Eye (tissue), 1 donor: ENCODE measurements at regions not wholly inside any gene's neighbourhood (a gene's known extent, or its start where the extent isn't known, plus 50 kb on each side); places are given as distances from the start of the nearest gene placed in this dataset.

Experiments
- DNase-seq: peaks from one replicate; pipeline ENCODE4 v3.0.0-alpha.2; 2015

DNA sequence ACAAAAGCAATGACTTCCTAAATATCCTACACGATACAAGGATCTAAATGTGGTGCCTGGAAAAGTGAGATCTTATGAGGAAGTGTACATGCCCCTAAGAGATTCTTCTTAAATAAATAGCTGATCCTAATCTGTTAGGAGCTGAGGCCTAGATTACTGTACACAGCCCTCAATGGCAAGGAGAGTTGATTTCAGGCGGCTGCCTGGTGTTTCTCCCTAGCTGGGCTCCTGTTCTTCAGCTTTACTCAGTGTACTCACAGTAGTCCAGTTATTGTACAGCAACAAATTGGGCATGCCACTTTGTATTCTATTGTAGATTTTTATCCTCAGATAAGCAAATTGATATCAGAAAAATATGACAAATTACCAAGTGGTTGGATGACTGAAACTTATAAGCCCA, 358.2 kb upstream of the PDGFD start:
- DNase-seq = no peak

DNA sequence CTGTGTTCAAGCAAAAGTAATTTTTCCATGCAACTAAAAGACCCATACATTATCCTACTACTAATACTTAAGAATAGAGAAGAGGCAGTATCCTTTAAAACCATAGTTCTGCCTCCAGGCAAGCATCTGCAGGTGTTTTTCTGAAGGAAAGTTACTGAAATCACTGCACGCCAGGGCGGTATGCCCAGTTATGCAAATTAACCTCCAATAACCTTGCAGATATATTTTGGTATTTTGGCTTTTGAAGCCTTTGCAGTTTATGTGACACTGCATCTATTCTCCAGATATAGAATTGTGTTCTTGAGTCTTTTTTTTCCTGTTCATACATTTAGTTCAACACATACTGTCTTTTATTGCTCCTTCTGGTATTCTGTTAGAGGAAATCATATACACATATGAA, 346.2 kb upstream of the PDGFD start:
- no peak for DNase-seq

DNA sequence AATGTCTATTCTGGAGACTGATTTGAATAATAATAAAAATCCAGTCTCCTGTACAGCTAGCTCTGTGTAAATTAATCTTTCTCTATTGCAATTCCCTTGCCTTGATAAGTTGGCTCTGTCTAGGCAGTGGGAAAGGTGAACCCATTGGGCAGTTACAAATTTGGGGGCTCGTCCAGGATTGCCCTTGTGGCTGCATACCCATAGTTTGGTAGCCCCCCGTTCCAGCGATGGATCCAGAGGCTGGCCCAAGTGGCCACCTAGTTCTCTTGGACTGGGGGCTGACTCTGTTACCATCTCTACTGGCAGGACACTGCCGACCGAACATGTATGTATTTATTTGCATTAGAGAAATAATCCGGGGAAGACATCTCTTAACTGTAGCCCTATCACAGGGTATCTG, 326.2 kb upstream of the PDGFD start:
- DNase-seq = no peak

GRCh38 chr11:104488561-104488960, 324.6 kb upstream of the PDGFD start:
- no peak for DNase-seq

DNA sequence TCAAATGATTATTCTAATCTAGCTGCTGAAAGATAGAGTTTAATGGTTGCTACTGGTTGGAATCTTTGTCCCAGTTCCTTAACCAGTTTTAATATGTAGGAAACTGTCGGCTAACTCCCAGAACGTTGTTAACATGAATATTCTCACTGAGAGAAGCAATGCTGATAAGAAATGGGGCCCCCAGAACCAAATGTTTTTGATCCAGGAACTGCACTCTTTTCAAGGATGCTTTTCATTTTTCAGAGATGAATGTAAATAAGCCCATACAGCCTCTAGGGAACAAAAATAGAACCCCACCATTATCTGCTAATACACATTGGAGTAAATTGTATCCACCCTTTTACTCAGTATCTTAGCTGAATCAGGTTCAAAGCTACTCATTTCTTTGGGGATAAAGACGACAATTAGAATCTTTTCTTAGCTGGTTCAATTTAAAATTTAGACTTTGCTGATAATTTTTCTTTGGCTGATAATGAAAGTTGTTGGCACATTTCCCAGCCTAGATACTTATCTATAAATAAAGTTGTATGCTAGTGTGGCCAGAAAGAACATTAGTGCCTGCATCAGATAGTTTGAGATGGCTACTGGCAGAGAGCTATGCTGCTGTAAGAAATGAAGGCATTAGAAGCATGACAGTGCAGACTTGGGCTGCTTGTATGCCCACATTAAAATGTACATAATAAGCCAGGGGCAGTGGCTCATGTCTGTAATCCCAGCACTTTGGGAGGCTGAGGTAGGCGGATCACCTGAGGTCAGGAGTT, 323.3 kb upstream of the PDGFD start:
- no peak for DNase-seq

DNA sequence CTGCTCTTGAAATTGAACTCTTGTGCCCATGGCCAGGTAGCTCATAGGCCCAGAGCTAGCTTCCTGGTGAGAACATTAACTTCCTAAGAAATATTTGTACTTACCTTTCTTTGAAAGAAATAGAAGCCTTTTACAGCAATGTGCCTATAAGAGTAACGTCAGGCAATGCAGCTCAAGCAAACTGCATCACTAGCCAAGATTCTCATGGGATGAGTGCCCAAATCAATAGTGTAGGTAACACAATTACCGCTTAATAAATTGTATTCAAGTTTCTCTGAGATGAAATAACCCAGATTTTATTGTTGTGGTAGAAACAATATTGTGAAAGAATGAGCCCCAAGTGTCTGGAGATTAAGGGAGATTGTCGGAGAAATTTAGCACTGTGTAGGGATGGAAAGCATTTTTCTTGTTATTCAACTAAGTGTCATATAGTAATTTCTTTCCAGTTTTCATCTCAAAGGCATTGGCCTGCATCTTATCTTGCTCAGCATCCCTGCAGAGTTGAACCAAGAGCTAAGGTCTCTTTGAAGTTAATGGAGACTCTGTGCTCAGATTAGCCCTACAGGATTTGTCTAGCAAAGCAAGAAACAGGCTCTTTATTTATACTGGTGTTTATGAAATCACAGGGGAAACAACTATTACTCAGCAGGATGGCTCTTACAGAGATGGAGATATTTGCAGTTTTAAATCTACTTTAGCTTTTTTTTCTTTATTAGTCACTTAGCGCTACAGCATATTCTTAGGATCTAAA, 321.0 kb upstream of the PDGFD start:
- peak; percentile 38 for DNase-seq

DNA sequence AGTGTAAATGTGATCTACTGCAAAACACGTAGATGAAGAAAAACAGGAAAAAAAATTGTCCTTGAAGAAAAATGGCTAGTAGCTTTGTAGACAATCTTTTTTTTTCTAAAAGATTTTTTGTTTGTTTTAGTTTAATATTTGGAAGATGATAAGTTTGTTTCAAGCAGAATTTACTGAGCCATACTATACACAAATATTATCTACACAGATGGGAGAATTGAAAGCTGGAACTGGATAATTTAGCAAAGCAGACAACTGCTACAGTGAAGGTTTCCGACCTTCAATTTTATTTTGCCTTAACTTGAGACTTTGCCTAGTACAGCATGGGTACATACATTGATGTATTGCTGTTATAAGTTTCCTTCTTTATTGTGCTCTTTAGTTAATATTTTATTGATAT, 313.0 kb upstream of the PDGFD start:
- DNase-seq = no peak

DNA sequence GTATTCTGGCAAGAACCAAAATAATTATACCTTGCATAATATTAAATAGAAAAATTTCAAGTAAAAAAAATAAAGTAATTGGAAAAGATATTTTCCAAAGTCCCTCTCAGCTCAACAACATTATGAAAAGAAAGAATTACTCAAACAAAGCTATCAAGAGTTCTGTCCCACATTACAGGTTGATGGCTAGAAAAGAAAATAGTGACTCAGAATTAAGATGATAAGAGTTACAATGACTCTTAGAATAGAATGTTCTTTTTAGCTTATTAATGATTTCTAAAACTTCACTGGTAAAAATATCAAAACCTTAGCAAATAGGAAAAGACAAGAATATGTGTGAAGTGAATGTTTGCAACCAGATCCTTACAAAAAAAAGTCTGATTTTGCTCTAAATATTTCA, 312.5 kb upstream of the PDGFD start:
- no peak for DNase-seq

GRCh38 chr11:104467404-104467803, 303.5 kb upstream of the PDGFD start:
- DNase-seq = no peak

DNA sequence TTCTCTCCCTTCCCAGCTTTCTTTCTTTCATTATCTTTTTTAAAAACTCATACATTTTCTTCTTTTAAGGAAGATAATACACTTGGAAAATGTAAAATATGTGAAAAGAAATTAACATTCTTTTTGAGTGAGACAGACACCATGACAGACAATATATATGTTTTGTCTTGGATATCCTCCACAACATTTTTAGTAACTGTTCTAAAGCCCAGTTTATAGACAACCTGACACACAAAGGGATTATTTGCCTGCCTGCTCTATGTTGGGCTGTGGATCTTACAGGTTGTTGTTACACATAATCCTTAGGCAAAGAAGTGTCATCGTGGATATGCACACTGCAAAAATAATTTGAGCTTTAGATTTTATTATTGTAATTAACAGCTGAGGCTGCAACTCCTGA, 301.4 kb upstream of the PDGFD start:
- DNase-seq = no peak

- DNase-seq = peak; percentile 35
Measured at GRCh38 chr11:104464691-104465090, 300.7 kb upstream of the PDGFD start.

DNA sequence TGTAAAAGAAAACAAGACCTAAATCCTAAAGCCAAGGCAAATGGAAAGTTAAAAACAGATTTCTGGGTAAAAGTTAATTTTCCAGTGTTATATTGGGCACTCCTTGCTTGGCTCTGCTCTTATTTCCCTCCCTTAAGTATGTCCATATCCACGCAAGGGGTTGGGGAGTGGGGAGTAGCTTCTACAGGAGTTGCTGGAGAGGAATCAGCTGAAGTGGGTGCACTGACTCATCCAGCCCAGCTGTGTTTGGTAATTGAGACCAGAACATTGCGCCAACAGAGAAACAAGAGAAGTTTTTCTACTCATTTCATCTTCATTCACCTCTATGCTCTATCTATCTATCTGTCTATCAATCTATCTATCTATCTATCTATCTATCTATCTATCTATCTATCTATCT, 298.4 kb upstream of the PDGFD start:
- no peak for DNase-seq

DNA sequence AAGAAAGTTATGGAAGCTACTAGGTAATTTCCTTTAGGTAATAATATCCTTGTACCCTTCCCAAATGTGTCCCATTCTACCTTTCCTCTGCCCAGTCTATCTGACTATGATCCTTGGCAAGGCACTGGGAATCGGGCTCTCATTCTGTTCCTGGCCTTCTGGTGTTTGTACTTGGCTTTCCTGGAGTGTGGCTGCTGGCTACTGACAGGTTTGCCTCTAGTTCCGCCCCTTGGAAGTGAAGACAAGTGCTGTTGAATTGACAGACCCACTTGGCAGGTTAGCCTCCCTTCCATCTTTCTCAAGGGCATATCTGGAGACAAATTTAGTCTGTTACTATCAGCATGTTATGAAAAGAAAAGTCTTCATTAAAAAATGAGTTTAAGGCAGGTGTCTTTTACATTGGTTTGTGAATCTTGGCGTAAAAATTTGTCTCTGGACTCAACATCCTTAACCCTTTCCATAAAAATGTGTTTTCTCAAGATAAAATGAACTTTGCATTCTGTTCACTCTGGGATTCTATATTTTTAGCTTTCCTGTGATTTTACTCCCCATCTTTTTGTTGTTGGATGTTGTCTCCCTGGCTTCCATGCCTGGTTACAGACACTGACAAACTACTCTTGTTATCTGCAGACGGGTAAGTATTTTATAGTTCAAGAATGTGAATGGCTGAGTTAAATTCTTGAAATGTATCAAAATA, 287.4 kb upstream of the PDGFD start:
- DNase-seq = no peak

- no peak for DNase-seq
Measured at GRCh38 chr11:104443387-104443786, 279.4 kb upstream of the PDGFD start.

GRCh38 chr11:104442321-104442720, 278.4 kb upstream of the PDGFD start:
- DNase-seq = no peak

- DNase-seq = no peak
Measured at GRCh38 chr11:104435494-104435893, 271.5 kb upstream of the PDGFD start.

GRCh38 chr11:104433751-104434150, 269.8 kb upstream of the PDGFD start:
- DNase-seq = no peak

DNA sequence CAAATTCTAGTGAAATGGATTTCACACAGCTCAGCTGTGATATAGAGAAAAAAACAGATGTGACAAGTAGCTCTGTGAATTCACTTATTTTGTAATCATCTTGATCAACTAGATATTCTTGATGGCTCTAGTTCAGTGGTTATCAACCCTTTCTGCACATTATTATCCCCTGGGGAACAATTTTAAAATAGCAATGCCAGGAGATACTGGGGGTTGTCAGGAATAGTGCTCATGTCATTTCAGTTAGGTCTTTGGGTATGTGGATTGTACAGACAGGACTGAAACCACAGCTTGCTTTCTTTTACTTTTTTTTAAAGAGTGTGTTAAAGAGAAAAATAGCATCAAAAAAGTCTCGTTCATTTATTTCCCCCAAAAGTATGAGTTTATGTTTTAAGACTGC, 269.0 kb upstream of the PDGFD start:
- peak; percentile 11 for DNase-seq

DNA sequence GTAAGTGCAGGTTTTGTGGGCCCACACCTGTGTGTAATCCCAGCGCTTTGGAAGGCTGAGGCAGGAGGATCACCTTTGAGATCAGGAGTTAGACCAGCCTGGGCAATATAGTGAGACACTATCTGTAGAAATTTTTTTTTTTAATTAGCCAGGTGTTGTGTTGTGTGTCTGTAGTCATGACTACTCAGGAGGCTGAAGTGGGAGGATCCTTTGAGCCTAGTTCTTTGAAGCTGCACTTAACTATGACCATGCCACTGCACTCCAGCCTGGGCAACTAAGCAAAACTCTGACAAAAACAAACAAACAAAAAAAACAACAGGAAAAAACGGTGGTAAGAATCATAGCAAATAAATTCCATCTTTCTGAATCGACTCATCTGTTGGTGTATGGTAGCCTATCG, 268.6 kb upstream of the PDGFD start:
- DNase-seq = no peak

DNA sequence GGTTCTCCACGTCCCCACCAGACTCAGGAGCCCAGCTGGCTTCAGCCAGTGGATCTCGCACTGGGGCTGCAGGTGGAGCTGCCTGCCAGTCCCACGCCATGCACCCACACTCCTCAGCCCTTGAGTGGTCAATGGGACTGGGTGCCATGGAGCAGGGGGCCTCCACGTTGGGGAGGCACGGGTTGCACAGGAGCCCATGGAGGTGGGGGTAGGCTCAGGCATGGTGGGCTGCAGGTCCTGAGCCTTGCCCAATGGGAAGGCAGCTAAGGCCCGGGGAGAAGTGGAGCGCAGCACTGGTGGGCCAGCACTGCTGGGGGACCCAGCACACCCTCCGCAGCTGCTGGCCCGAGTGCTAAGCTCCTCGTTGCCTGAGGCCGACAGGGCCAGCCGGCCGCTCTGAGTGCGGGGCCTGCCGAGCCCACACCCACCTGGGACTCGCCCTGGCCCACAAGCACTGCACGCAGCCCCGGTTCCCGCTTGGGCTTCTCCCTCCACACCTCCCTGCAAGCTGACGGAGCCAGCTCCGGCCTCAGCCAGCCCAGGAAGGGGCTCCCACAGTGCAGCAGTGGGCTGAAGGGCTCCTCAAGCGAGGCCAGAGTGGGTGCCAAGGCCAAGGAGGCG, 258.5 kb upstream of the PDGFD start:
- no peak for DNase-seq

DNA sequence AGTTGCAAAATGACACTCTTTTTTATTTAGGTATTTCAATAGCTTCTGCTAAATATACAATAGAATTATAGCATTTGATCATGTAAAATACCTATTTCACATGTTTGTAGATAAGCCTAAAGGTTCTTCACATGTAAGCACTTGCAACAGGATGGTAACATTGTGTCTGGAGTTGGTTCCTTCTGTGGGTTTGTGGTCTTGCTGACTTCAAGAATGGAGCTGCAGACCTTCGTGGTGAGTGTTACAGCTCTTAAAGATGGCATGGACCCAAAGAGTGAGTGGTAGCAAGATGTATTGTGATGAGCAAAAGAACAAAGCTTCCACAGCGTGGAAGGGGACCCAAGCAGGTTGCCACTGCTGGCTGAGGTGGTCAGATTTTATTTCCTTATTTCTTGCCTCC, 246.4 kb upstream of the PDGFD start:
- DNase-seq = no peak

- DNase-seq = no peak
Measured at GRCh38 chr11:104408630-104409029, 244.7 kb upstream of the PDGFD start.

- no peak for DNase-seq
Measured at GRCh38 chr11:104405277-104405676, 241.3 kb upstream of the PDGFD start.
